ENCODE measurements at regions not wholly inside any gene's neighbourhood (a gene's known extent, or its start where the extent isn't known, plus 50 kb on each side); places are given as distances from the start of the nearest gene placed in this dataset.

DNA sequence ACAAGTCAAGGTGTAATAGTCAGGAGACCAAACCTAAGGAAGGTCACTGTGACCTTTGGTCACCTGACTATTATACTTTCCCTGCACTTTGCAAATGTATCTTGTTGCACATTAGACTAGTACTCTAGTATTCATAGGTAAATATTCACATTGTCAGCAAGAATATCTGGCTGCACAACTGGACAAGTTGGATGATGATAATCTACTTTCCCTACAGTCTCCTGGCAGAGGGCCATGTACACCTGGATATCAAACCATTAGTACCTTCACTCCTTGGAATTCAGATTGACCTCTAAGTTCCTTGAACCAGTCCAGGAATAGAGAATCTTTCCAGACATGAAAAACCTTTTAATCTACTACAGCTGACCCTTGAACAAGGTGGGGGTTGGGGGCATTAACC lies 344.8 kb downstream of the DEPDC1B start:
- no peak for ATAC-seq (replicated peaks in 1 of 4)
- POLR2A ChIA-PET, result no interaction called here
- no peaks in the 10 kb centered on the region for H3K9me3 Mint-ChIP-seq

DNA sequence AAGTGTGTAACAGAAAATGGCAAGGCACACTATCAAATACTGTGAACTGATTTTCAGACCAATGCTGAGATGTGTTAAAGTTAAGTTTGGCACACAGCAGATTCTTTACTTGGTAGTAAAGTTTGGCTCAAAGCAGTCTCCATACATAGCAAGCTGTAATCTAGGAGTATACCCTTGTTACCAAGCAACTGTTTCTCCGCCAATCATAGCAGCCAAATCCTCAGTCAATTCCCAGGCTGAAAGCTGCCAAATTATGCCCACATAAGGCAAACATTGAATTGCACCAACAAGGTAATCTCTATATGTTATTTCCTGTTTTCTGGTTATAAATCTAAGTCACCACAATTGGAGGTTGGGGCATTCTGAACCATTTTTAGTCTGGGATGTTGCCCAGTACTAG lies 345.7 kb downstream of the DEPDC1B start:
- no peak for ATAC-seq (replicated peaks in 1 of 4)
- no peak overlapping the region for H3K4me3 Mint-ChIP-seq
- H3K36me3 Mint-ChIP-seq, result no peaks in the 10 kb centered on the region
- H3K27me3 Mint-ChIP-seq, result no peaks in the 10 kb centered on the region
- no peaks in the 10 kb centered on the region for H3K36me3 ChIP-seq (ENCODE audit: control insufficient read depth in 2 of 2, extremely low read depth in 1 of 2, insufficient read depth in 1 of 2, low read length in 1 of 2)
- H3K27me3 ChIP-seq (replicated peaks in 1 of 2; ENCODE audit: control insufficient read depth in 2 of 2, extremely low read depth in 1 of 2, insufficient read depth in 2 of 2, low read length in 1 of 2), result no peaks in the 10 kb centered on the region
- H3K4me3 ChIP-seq (ENCODE audit: control insufficient read depth in 1 of 2, extremely low read depth in 1 of 2, low read length in 1 of 2), result no peak overlapping the region
- H3K27ac Mint-ChIP-seq, result no peak overlapping the region
- no peaks in the 10 kb centered on the region for H3K4me1 Mint-ChIP-seq
- no peaks in the 10 kb centered on the region for H3K4me1 ChIP-seq (ENCODE audit: control insufficient read depth in 1 of 2, extremely low read depth in 1 of 2, insufficient read depth in 2 of 2, low read length in 2 of 2)
- no peak for DNase-seq
- POLR2A ChIA-PET, result no interaction called here
- no peaks in the 10 kb centered on the region for H3K9me3 Mint-ChIP-seq
- CTCF ChIA-PET, result no interaction called here
- no peak overlapping the region for H3K27ac ChIP-seq (ENCODE audit: low read length)
- WGBS (ENCODE audit: insufficient coverage), result 86% methylated on average over 1 of the region's 1 CpG
- no peaks in the 10 kb centered on the region for H3K9me3 ChIP-seq

More for the DNA sequence above, 344.8 kb downstream of the DEPDC1B start:
- no peaks in the 10 kb centered on the region for H3K27me3 Mint-ChIP-seq
- H3K4me3 Mint-ChIP-seq, result no peak overlapping the region
- no peak overlapping the region for H3K27ac Mint-ChIP-seq
- no peaks in the 10 kb centered on the region for H3K27me3 ChIP-seq (replicated peaks in 1 of 2; ENCODE audit: control insufficient read depth in 2 of 2, extremely low read depth in 1 of 2, insufficient read depth in 2 of 2, low read length in 1 of 2)
- H3K36me3 ChIP-seq (ENCODE audit: control insufficient read depth in 2 of 2, extremely low read depth in 1 of 2, insufficient read depth in 1 of 2, low read length in 1 of 2), result no peaks in the 10 kb centered on the region
- no peaks in the 10 kb centered on the region for H3K4me1 Mint-ChIP-seq
- no peaks in the 10 kb centered on the region for H3K9me3 ChIP-seq
- H3K36me3 Mint-ChIP-seq, result no peaks in the 10 kb centered on the region
- CTCF ChIA-PET, result no interaction called here
- no peak overlapping the region for H3K4me3 ChIP-seq (ENCODE audit: control insufficient read depth in 1 of 2, extremely low read depth in 1 of 2, low read length in 1 of 2)
- no peaks in the 10 kb centered on the region for H3K4me1 ChIP-seq (ENCODE audit: control insufficient read depth in 1 of 2, extremely low read depth in 1 of 2, insufficient read depth in 2 of 2, low read length in 2 of 2)
- no peak for DNase-seq
- no peak overlapping the region for H3K27ac ChIP-seq (ENCODE audit: low read length)

DNA sequence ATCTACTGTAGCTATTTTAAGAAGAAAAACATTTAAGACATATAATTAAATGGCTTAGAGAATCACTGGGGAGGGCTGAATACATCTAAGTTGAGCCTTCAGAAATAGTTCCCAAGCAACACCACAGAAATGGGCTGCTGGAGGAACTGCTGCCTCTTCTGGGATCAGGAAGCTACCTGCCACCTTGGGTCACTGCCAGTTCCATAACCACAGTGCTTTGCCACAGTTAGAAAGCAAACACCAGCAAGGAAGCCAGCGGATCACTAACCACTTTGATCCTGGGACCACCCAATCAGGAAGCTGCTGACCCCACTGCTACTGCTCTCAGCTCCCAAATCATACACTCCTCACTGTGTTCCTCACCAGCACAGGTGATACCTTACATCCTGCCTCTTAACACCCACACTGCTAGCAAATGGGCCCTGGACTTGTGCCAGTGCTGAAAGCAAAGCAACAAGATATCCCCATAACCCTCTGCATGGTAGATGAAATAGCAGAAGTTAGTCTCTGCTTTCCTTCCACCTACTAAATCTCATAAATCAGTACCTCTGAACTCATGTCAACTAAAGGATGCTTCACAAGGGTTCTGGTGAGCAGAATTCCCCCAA lies 346.9 kb downstream of the DEPDC1B start:
- Histone ChIP-seq H3K27me3 (replicated peaks in 1 of 2; ENCODE audit: control insufficient read depth in 2 of 2, extremely low read depth in 1 of 2, insufficient read depth in 2 of 2, low read length in 1 of 2) (no peaks in the 10 kb centered on the region), H3K4me1 (ENCODE audit: control insufficient read depth in 1 of 2, extremely low read depth in 1 of 2, insufficient read depth in 2 of 2, low read length in 2 of 2) (no peaks in the 10 kb centered on the region), H3K9me3 (no peaks in the 10 kb centered on the region), H3K36me3 (ENCODE audit: control insufficient read depth in 2 of 2, extremely low read depth in 1 of 2, insufficient read depth in 1 of 2, low read length in 1 of 2) (no peaks in the 10 kb centered on the region), H3K4me3 (ENCODE audit: control insufficient read depth in 1 of 2, extremely low read depth in 1 of 2, low read length in 1 of 2) (no peak overlapping the region), H3K27ac (ENCODE audit: low read length) (no peak overlapping the region)
- H3K4me1 Mint-ChIP-seq, result no peaks in the 10 kb centered on the region
- no peak overlapping the region for H3K27ac Mint-ChIP-seq
- ChIA-PET CTCF (no interaction called here), POLR2A (interaction anchor here in 1 of 2 donors (0.5 kb wide), 1 partner anchor 9 kb away, joined by 3 read pairs; no protein-coding TSS in a partner anchor)
- H3K27me3 Mint-ChIP-seq, result no peaks in the 10 kb centered on the region
- no peak for ATAC-seq (replicated peaks in 1 of 4)
- no peaks in the 10 kb centered on the region for H3K36me3 Mint-ChIP-seq
- no peak overlapping the region for H3K4me3 Mint-ChIP-seq
- DNase-seq, result no peak
- no peaks in the 10 kb centered on the region for H3K9me3 Mint-ChIP-seq
- WGBS (ENCODE audit: insufficient coverage), result 33% methylated on average over 1 of the region's 1 CpG

DNA sequence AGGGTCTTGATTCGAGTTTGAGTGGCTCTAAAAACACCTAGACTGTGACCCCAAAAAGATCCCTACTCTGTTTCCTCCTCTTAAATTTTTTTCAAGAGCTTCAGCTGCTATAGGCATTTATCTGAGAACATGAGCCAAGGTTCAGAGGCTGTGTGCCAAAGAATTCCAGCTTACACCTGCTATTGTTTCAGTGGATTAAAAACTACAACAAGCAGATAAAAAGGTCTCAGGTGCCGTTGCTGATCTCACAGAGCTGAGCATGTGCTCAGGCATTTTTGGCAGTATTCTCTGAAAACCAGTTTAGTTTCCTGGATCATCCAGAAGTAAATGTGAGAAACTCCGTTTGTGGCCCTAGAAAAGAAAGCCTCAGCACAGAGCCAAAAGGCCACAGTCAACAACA lies 349.2 kb downstream of the DEPDC1B start:
- Histone ChIP-seq H3K27me3 (replicated peaks in 1 of 2; ENCODE audit: control insufficient read depth in 2 of 2, extremely low read depth in 1 of 2, insufficient read depth in 2 of 2, low read length in 1 of 2) (no peaks in the 10 kb centered on the region), H3K4me3 (ENCODE audit: control insufficient read depth in 1 of 2, extremely low read depth in 1 of 2, low read length in 1 of 2) (no peak overlapping the region), H3K36me3 (ENCODE audit: control insufficient read depth in 2 of 2, extremely low read depth in 1 of 2, insufficient read depth in 1 of 2, low read length in 1 of 2) (no peaks in the 10 kb centered on the region), H3K27ac (ENCODE audit: low read length) (no peak overlapping the region), H3K9me3 (no peaks in the 10 kb centered on the region), H3K4me1 (ENCODE audit: control insufficient read depth in 1 of 2, extremely low read depth in 1 of 2, insufficient read depth in 2 of 2, low read length in 2 of 2) (no peaks in the 10 kb centered on the region)
- 72% methylated on average over 2 of the region's 3 CpGs for WGBS (ENCODE audit: insufficient coverage)
- ATAC-seq (replicated peaks in 1 of 4), result no peak
- POLR2A ChIA-PET, result no interaction called here
- H3K27me3 Mint-ChIP-seq, result no peaks in the 10 kb centered on the region
- no peaks in the 10 kb centered on the region for H3K36me3 Mint-ChIP-seq
- no peak overlapping the region for H3K4me3 Mint-ChIP-seq
- peaks cover 0 to 5% (median 0%) of the 10 kb centered on the region in 3 donors for H3K9me3 Mint-ChIP-seq
- H3K4me1 Mint-ChIP-seq, result no peaks in the 10 kb centered on the region
- CTCF ChIA-PET, result no interaction called here
- DNase-seq, result no peak
- H3K27ac Mint-ChIP-seq, result no peak overlapping the region

DNA sequence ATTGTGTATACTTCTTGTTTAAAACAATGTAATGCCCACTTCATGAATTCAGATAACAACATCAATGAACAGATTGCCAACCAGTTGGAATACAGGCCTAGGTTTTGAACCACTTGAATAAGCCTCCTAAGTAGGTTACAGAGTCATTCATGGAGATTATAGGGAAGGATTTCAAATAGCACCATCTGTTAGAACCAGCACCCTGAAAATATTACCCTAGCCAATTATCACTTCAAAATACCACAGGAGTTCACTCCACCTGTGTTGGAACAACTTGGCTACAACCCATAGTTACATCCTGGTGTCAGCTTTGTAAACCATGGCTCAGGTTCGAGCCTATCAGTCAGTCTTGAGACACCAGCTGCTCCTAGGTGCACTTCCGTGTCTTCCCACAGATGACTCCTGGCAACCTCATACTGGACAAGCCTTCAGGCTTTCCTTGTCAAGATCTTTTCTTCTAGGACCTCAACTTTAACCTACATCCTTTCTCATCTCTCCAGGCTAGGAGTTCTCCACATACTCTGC lies 350.0 kb downstream of the DEPDC1B start:
- Histone ChIP-seq H3K4me3 (ENCODE audit: control insufficient read depth in 1 of 2, extremely low read depth in 1 of 2, low read length in 1 of 2) (no peak overlapping the region), H3K27ac (ENCODE audit: low read length) (no peak overlapping the region), H3K9me3 (no peaks in the 10 kb centered on the region), H3K4me1 (ENCODE audit: control insufficient read depth in 1 of 2, extremely low read depth in 1 of 2, insufficient read depth in 2 of 2, low read length in 2 of 2) (no peaks in the 10 kb centered on the region), H3K36me3 (ENCODE audit: control insufficient read depth in 2 of 2, extremely low read depth in 1 of 2, insufficient read depth in 1 of 2, low read length in 1 of 2) (no peaks in the 10 kb centered on the region), H3K27me3 (replicated peaks in 1 of 2; ENCODE audit: control insufficient read depth in 2 of 2, extremely low read depth in 1 of 2, insufficient read depth in 2 of 2, low read length in 1 of 2) (no peaks in the 10 kb centered on the region)
- H3K9me3 Mint-ChIP-seq, result peaks cover 0 to 5% (median 0%) of the 10 kb centered on the region in 3 donors
- ChIA-PET POLR2A (no interaction called here), CTCF (no interaction called here)
- H3K4me3 Mint-ChIP-seq, result no peak overlapping the region
- H3K4me1 Mint-ChIP-seq, result no peaks in the 10 kb centered on the region
- no peak overlapping the region for H3K27ac Mint-ChIP-seq
- ATAC-seq (replicated peaks in 1 of 4), result no peak
- no peaks in the 10 kb centered on the region for H3K36me3 Mint-ChIP-seq
- DNase-seq, result no peak
- no peaks in the 10 kb centered on the region for H3K27me3 Mint-ChIP-seq
- 78% methylated on average over 2 of the region's 2 CpGs for WGBS (ENCODE audit: insufficient coverage)

DNA sequence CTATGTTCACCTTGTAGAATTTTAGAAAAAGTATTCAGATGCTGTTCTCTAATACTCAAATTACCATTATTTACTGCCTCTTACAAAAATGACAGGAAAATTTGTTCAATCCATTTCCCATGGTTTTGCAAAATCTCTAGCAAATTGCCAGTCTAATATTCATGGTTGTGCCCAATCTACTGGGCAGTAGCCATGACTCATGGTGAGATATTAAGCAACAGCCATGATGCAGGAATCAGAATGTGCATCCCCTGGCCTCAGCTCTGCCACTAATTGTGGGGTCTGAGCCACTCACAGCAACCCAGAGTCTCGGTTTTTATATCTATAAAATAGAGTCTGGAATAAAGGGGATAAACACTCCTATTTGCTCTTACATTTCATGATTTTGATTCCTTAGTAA lies 353.6 kb downstream of the DEPDC1B start:
- Mint-ChIP-seq H3K36me3 (no peaks in the 10 kb centered on the region), H3K4me1 (no peaks in the 10 kb centered on the region), H3K27me3 (no peaks in the 10 kb centered on the region), H3K9me3 (peaks cover 0 to 7% (median 4%) of the 10 kb centered on the region in 3 donors), H3K4me3 (no peak overlapping the region), H3K27ac (no peak overlapping the region)
- H3K4me3 ChIP-seq (ENCODE audit: control insufficient read depth in 1 of 2, extremely low read depth in 1 of 2, low read length in 1 of 2), result no peak overlapping the region
- ChIA-PET POLR2A (interaction anchor here in 1 of 2 donors (0.5 kb wide), 1 partner anchor 9 kb away, joined by 3 read pairs; no protein-coding TSS in a partner anchor), CTCF (no interaction called here)
- H3K9me3 ChIP-seq, result no peaks in the 10 kb centered on the region
- ATAC-seq (replicated peaks in 1 of 4), result no peak
- H3K27me3 ChIP-seq (replicated peaks in 1 of 2; ENCODE audit: control insufficient read depth in 2 of 2, extremely low read depth in 1 of 2, insufficient read depth in 2 of 2, low read length in 1 of 2), result no peaks in the 10 kb centered on the region
- no CpG with 5 or more reads among the region's 1 CpG for WGBS (ENCODE audit: insufficient coverage)
- no peak for DNase-seq
- H3K36me3 ChIP-seq (ENCODE audit: control insufficient read depth in 2 of 2, extremely low read depth in 1 of 2, insufficient read depth in 1 of 2, low read length in 1 of 2), result no peaks in the 10 kb centered on the region
- no peak overlapping the region for H3K27ac ChIP-seq (ENCODE audit: low read length)
- H3K4me1 ChIP-seq (ENCODE audit: control insufficient read depth in 1 of 2, extremely low read depth in 1 of 2, insufficient read depth in 2 of 2, low read length in 2 of 2), result no peaks in the 10 kb centered on the region

DNA sequence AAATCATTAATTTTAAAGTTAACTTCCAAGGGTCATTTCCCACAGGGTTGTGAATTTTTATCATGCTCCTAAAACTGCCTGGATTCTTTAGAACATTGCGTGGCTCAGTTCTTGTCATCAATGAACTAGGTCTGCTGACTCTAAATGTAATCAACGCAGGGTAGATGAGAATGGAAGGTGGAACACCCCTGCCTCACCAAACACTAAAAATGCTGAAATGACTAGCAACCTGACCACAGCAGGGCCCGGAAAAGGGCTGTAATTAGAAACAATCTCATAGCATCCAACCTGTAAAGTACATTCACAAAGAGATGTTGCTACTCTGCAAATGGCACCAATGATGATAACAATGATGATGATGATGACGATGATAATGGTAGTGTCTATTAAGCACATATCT lies 356.9 kb downstream of the DEPDC1B start:
- ATAC-seq (replicated peaks in 1 of 4) (no peak), DNase-seq (no peak)
- no CpG with 5 or more reads among the region's 4 CpGs for WGBS (ENCODE audit: insufficient coverage)
- Histone ChIP-seq H3K27me3 (replicated peaks in 1 of 2; ENCODE audit: control insufficient read depth in 2 of 2, extremely low read depth in 1 of 2, insufficient read depth in 2 of 2, low read length in 1 of 2) (no peaks in the 10 kb centered on the region), H3K9me3 (no peaks in the 10 kb centered on the region), H3K4me1 (ENCODE audit: control insufficient read depth in 1 of 2, extremely low read depth in 1 of 2, insufficient read depth in 2 of 2, low read length in 2 of 2) (no peaks in the 10 kb centered on the region), H3K4me3 (ENCODE audit: control insufficient read depth in 1 of 2, extremely low read depth in 1 of 2, low read length in 1 of 2) (no peak overlapping the region), H3K36me3 (ENCODE audit: control insufficient read depth in 2 of 2, extremely low read depth in 1 of 2, insufficient read depth in 1 of 2, low read length in 1 of 2) (no peaks in the 10 kb centered on the region), H3K27ac (ENCODE audit: low read length) (no peak overlapping the region)
- ChIA-PET CTCF (interaction anchor here in 1 of 2 donors (0.6 to 0.7 kb wide), 2 partner anchors 34 to 1595 kb away, joined by 3 to 4 read pairs; no protein-coding TSS in a partner anchor), POLR2A (no interaction called here)
- H3K27ac Mint-ChIP-seq, result no peak overlapping the region
- H3K9me3 Mint-ChIP-seq, result peaks cover 0 to 7% (median 4%) of the 10 kb centered on the region in 3 donors
- no peak overlapping the region for H3K4me3 Mint-ChIP-seq
- no peaks in the 10 kb centered on the region for H3K4me1 Mint-ChIP-seq
- H3K27me3 Mint-ChIP-seq, result no peaks in the 10 kb centered on the region
- no peaks in the 10 kb centered on the region for H3K36me3 Mint-ChIP-seq
